Hematopoietic multipotent progenitor cell treated with erythropoietin and hydrocortisone succinate and interleukin-3 and kit ligand, for 4 days (in vitro differentiated cells): ENCODE measurements at regions not wholly inside any gene's neighbourhood (a gene's known extent, or its start where the extent isn't known, plus 50 kb on each side); places are given as distances from the start of the nearest gene placed in this dataset.

Experiments
- DNase-seq: peaks from one replicate; pipeline ENCODE4 v3.0.0-alpha.2; 2015

DNA sequence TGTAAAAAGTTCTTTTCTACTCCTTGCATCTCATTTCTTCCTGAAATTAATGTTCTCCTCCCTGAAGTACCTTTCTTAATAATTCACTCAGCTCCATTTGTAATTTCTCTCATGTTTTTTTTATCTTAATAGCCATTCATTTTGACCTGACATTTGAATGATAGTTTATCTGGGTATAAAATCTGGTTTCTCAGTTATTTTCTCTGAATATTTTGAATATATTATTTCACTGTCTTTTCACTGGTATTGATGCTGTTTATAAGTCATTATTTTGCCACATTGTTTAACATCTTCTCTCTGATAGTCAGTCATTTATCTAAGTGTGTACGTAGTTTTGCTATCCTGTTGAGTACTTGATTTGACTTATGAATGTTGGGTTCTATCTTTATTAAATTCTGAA, 68.8 kb upstream of the ARHGAP18 start:
- DNase-seq = no peak

DNA sequence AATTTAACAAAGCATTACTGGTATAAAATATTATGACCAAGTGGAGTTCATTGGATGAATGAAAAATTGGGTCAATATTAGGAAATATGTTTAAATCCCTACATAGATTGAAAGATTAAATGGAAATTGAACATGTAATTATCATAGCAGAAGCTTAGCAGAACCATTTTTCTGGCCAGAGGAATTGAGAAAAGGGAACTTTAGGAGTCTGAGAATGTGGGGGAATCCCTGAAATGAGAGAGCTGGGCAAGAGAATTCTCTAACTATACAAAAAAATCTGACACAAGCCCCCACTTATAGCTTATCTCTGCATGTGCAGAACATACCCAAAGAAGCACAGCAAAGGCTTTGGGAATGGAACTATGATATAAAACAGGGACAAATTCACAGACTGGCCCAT, 67.4 kb upstream of the ARHGAP18 start:
- no peak for DNase-seq

DNA sequence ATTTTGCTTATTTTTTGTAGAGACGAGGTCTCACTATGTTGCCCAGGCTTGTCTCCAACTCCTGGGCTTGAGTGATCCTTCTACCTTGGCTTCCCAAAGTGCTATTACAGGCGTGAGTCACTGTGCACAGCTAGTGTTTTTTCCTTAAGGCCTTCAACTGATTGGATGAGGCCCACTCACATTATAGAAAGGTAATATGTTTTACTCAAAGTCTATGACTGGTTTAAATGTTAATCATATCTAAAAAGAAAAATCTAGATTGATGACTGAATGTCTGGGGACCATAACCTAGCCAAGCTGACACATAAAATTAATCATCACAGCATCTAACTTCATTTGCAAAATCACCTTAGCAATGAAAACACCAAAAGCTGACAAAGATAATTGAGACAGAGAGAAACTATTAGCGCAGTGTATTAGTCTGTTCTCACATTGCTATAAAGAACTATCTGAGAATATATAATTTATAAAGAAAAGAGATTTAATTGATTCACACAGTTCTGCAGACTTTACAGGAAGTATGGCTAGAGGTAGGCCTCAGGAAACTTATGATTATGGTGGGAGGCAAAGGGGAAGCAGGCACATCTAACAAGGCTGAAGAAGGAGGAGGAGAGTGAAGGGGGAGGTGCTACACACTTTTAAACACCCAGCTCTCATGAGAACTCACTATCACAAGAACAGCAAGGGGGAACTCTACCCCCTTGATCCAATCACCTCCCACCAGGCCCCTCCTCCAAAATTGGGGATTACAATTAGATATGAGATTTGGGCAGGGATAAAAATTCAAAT, 66.8 kb upstream of the ARHGAP18 start:
- no peak for DNase-seq

DNA sequence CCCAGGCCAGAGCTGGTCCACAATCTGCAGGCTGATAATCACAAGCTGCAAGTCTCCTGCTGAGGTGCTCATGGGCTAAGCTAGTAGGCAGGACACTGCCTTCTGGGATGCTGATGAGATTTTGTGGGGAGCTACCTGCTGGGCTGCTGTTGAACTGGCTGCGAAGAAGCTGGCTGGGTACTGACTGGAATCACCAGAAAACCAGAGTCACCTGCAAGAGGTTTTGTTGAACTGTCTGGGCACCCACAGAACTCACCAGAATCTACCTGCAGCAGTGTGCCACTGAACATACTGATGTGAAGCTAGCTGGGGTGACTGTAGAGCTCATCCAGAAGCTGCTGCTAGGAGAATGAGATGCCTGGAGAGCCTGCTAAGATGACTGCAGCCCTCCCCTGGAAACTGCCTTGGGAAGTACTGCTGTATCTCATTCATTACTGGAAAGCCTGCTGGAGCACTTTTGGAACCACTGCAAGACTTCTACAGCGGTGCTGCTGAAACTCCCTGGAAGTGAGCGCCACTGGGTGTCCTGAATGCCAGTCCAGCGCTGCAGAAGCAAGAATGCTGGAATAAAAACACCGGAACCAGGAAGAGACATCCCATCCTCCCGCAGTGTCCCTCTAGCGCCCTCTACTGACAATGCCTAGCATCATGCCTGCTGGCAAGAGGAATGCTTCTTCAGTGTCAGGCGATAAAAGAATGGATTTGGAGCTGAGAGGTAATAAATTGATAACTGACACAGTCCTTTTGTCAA, 64.9 kb upstream of the ARHGAP18 start:
- peak; percentile 71 for DNase-seq

DNA sequence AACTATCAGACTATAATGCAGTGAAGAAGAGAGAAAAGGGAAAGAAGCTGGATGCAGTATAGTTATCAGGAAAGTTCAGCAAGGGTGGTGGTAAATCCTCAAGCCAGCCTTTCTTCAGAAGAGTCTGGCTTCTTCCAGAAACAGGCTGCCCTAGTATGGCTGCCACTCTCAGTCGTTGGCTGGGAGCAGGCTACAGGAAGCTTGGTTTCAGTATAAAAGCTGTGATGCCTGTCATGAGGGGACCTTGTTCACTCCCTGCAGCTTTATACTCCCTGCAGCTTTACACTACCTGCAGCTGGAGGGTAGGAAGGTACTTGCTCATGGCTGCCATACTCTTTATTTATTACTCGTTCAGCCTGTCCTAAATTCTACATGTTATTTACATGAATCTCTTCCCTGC, 63.3 kb upstream of the ARHGAP18 start:
- no peak for DNase-seq

DNA sequence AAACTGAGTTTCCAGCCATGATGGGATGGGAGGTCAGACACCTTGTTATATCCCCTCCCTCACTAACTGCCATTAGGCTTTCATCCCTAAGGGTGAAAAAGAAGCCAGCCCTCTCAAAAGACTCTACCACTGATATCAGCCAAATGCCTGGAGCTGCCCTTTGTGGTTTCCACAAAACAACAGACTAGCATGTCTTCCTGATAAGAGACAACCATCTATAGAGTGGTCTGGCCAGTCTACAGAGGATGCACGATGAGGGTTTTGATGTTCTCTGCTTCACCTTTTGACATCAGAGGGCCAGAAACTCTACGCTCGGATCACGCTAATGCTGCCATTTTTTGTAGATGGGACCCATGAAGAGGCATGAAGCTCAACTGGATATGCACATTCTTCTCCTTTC, 61.7 kb upstream of the ARHGAP18 start:
- DNase-seq = peak; percentile 86

DNA sequence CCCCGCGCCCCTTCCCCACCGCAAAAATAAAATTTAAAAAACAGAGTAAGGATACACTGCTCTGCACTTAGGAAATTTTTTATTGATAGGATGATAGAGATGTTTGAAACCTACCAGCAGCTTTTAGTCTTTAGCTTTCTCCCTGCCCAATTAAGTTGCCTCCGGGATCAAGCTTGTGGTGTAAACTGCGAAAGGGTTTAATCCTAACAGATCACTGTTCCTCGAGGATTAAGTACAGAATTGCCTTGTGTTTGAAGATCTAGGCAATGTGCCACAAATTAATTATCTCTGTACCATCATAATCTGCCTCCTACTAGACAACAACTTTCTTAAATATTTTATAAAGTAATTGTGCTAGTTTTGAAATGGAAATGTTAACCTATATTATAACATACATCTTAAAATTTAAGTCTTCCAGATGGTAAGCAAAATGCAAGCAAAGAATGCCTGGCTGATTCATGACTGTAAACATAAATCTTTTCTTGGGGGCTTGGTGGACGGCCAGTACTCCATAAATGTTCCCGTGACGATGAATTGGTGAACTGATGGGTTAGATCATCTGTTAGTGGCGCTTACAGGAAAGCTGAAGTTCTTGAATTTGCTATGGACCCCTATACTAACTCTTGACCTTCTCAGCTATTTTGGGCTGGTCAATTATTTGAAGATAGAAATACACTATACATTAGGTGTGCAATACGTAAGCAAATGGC, 58.0 kb upstream of the ARHGAP18 start:
- no peak for DNase-seq

DNA sequence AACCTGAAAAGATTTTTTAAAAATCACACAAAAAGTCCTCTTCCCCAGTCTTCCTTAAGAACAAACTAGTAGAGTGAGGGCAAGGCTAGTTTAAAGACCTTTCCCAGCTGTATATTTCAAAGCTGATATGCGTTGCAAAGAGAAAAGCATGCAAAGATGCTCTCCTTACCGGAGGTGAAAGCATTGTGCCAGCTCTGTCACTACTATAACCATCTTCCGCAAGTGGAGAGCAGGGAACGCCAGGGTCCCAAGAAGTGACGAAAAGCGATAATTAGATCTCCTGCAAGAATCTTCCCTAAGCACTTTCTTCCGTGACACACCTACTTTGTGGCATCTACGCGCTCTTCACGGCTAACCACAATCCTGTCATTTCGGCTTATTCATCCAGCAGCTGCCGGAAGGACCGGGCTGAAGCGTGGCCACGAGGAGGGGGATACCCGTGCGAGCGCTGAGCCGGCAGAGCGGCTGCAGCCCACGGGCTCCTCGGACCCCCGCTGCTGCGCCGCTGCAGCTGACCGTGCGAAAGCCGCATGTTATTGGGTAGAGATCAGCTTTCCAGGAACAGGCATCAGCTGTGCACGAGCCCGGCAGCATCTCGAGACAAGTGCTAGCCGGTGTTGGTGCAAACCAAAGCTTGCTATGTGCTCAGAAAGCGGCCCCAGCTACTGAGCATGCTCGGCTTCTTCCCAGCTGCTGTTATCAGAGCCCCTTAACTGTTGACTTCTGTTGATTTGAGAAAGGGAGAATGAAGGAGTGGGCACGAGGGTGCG, 57.2 kb upstream of the ARHGAP18 start:
- peak; percentile 78 for DNase-seq

DNA sequence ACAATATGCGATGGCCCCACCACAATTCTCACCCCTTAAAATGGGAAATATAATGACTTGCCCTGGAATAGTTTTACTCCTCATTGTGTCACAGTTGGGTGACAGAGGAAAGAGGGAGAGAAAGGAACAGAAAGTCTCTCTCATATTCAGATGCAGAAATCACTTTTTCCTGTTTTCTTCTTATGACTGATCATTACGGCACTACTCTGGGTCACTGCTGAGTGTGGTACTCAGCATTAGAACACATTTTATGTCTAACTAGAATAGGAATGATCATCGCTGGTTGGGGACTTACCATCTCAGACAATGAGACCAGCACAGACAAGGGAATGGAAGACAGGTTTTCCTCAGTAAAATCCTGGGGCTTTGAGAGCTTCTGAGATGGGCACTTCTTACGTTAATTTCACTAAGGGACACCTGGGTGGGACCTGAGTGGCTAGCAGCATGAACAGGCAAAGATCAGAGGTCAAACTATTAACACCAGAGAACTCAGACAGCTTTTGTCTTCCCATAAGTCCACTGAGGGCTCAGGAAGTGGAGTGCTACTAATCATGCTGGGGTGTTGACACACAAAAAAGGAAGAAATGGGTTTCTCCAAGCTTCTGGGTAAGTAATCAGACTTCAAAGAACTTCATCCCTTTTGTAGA, 54.9 kb upstream of the ARHGAP18 start:
- DNase-seq = no peak

DNA sequence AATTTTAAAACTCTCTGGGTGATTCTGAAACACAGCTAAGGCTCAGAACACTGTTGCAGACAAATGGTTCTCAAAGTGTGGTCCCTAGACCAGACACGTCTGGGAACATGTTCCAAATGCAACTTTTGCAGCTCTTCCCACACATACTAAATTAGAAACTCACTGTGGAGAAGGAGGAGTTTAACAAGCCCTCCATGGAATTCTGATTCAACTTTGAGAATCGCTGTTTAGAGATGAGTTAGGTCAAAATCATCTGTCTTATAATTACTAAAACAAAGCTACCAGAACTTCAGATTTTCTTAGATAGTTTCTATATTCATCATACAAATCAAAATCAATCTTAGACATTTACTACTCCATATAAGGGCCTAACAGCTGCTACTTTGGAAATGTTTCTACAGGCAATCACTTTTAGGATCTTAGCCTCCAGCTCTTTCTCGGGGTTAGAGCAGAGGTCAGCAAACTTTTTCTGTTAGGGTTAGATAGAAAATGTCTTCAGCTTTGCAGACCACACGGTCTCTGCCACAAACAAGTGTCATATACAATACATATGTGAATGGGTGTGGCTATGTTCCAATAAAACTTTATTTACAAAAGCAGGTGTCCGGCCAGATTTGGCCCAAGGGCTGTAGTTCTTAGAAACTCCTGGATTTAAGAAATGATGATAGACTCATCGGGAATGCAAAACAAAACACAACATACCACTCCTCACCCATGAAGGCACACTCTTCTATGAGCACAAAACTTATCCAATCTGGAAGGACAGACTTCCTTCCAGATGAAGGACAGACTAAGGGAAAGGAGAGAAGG, 50.0 kb upstream of the ARHGAP18 start:
- no peak for DNase-seq
